Head of caudate nucleus (tissue), 42 donors: ENCODE measurements at regions not wholly inside any gene's neighbourhood (a gene's known extent, or its start where the extent isn't known, plus 50 kb on each side); places are given as distances from the start of the nearest gene placed in this dataset.

ENCODE experiments used
- DNase-seq, 42 donors: peaks; one replicate each; pipeline versions ENCODE4 v3.0.0 to v3.0.0-alpha.2; 2020 to 2021; ENCODE audit warnings: mixed read lengths in 7 of 42
- intact Hi-C: fragments of 100-400 bp; cut with DNase I; formaldehyde crosslinking; loops from one replicate; pipeline ENCODE4 v1.15.0; 2022

DNA sequence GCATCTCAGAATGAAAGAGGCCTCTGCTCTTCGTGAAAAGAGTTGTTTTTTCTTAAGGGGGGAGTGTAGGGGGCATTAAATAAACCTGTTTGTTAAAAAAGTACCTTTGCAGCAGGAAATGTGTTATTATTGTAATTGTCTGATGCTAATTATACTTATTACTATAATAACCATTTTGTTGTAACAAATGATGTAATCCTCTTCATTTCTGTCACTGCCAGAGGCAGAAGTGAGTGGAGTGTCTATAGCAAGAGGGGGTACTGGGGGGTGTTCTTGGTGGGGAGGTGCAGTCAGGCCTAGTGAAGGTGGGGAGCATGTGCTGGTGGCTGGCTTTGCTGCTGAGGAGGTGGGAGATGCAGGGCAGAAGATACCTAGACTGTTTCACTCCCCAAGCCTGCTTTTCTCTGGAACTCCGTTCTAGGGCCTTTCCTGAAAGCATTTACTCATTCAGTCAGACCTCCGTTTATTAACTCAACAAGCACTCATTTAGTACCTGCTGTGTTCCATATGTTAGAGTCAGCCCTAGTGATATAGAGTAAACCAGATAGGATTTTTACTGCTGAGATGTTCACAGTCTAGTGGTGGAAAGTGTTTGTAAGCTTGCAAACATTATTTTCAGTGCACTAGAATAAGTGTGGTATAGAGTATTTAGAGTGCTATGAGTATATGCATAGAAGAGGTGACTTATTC, 77.5 kb upstream of the CISTR start:
- intact Hi-C loops: no loop called here

DNA sequence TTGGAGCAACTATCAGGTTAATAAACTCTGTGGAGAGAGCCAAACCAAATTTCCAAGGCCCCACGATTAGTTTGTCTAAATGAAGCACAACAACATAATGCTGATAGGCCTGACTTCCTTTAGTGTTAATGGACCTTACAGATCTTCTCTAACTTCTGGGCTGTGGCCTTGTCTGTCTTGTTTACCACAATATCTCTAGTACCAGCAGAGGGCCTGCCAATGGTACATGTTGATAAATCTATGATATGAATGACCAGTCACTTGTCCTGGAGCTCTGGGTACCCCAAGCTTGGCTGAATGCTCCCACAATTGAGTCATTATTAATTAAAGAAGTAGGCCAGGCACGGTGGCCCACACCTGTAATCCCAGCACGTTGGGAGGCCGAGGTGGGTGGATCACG, 78.9 kb upstream of the CISTR start:
- no peak for DNase-seq
- intact Hi-C loops: no loop called here

More for the DNA sequence above, 77.5 kb upstream of the CISTR start:
- DNase-seq: no peak

- DNase-seq: no peak
- intact Hi-C loops: no loop called here
Observed at GRCh38 chr12:53836119-53836655, 84.4 kb upstream of the CISTR start.

GRCh38 chr12:53838978-53839377, 87.2 kb upstream of the CISTR start:
- intact Hi-C loops: no loop called here
- DNase-seq: no peak

- intact Hi-C loops: no loop called here
- DNase-seq: no peak
Observed at GRCh38 chr12:53840316-53840715, 88.5 kb upstream of the CISTR start.

DNA sequence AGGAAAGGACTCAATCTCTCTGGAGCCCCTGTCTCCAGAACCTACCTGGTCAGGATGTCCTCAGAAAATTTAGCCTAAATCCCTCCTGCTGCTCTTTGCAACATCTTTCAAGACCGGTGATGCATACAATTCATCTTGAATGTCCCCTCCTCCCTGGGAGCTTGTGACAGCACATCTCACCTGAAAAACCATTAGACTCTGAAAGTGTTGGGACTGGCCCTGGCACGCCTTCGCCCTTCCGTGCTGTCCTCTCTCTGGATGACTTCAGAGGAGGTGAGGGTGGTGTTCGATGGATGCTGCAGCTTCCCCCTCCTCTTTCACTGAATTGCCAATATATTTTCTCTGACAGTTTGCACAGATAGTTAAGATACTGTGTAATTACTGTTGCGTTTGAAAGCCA, 90.9 kb upstream of the CISTR start:
- DNase-seq: no peak
- intact Hi-C loops: no loop called here

- intact Hi-C loops: no loop called here
- DNase-seq: no peak
Observed at GRCh38 chr12:53843545-53843944, 91.8 kb upstream of the CISTR start.

GRCh38 chr12:53844994-53845844, 93.4 kb upstream of the HOXC13 start:
- intact Hi-C loops: no loop called here
- DNase-seq: no peak

GRCh38 chr12:53845932-53846331, 92.7 kb upstream of the HOXC13 start:
- no peak for DNase-seq
- intact Hi-C loops: no loop called here

- DNase-seq: no peak
- intact Hi-C loops: no loop called here
Observed at GRCh38 chr12:53849113-53849512, 89.5 kb upstream of the HOXC13 start.

- intact Hi-C loops: no loop called here
- DNase-seq: no peak
Observed at GRCh38 chr12:53849656-53850055, 89.0 kb upstream of the HOXC13 start.

DNA sequence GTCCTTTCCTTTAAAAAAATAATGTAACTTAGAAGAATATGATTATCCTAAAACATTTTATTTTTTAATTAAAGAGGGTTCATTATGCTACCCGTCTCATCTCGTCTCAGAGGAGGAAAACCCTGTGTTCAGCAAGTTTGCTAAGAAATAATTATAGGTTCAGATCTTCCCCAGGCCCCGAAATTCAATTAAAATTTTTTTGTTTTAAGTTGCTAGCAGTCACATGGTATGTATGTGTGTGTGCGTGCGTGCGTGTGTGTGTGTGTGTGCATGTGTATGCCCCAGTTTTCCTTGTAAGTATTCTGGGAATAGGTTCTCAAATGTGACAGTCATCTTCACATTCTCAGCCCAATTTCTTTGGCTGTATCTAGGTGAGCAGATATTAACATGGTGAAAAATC, 86.6 kb upstream of the HOXC13 start:
- no peak for DNase-seq
- intact Hi-C loops: no loop called here

DNA sequence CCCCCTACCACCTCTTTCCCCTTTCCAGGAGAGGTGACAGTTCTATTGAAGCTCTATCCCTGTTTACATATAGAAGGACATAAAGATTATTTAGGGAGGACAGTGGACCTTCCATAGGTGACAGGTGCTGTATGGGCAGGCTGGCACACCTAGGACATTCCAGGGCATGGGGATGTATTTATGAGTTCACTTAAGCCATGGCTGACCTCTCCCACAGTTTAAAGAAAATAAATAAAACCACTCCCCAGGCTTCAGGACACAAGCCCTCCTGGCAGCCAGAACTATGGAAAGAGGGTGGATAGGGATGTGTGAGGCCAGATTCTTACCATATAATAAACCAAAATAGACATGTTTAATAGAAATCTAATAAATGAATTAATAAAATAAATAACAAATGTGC, 85.6 kb upstream of the HOXC13 start:
- no peak for DNase-seq
- intact Hi-C loops: no loop called here

GRCh38 chr12:53854701-53855316, 83.8 kb upstream of the HOXC13 start:
- intact Hi-C loops: no loop called here

DNA sequence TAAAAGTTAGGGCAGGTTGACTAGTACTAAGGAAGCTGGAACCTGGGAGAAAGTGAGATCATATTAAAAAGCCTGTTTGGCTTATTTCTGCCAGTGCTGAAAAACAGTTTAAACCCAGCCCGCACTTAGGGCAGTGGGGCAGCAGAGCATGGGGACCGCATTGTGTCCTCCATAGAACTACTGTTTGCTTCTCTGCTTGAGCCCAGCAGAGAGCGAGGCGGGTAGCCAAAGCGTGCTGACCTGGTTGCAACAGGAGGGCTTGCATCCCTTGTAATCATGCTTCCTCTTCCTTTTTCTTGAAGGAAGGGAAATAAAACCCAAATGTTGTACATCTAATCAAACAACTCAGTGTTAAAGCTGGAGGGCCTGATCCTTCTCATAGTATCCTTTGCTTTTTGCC, 82.5 kb upstream of the HOXC13 start:
- intact Hi-C loops: no loop called here

More at GRCh38 chr12:53854701-53855316, 83.8 kb upstream of the HOXC13 start:
- no peak for DNase-seq

GRCh38 chr12:53857666-53858065, 81.0 kb upstream of the HOXC13 start:
- DNase-seq: no peak
- intact Hi-C loops: no loop called here

More for the DNA sequence above, 82.5 kb upstream of the HOXC13 start:
- DNase-seq: no peak

- intact Hi-C loops: no loop called here
- DNase-seq: no peak
Observed at GRCh38 chr12:53860426-53861345, 77.9 kb upstream of the HOXC13 start.

DNA sequence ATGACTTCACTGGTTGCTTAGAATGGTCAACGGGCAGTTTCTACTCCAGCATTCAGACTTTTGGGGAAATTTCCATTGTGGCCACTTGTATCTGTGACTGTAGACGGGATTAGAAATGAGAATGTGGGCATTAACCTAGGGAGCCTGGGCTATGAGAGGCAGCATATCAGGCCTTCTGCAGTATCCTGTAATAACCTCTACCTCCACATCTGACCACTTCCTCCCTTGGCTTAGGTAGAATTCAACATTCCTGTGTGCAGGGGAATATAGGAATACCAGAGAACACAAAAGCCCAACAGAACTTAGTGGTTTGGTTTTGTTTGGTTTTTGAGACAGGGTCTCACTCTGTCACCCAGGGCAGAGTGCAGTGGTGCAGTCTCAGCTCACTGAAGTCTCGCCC, 76.4 kb upstream of the HOXC13 start:
- DNase-seq: no peak
- intact Hi-C loops: no loop called here

DNA sequence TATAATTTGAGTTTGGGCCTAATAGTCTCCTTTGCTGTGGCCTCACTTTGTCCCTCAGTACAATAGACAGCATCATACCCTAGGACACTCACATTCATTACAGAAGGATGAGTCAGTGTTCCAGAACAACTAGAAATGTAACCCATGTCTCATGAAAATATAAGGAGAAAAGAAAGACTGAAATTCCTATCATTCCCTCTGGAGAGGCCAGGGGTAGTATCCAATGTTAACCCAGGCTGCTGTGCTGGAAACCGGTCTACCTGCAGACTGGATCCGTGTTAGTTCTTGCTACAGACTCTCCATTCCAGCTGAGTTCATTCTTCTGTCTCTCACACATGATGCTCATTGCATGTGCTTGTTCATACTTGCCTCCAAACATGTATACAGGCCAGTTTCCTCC, 75.8 kb upstream of the HOXC13 start:
- DNase-seq: no peak
- intact Hi-C loops: no loop called here
